HG02973 (cell line): ENCODE measurements at regions not wholly inside any gene's neighbourhood (a gene's known extent, or its start where the extent isn't known, plus 50 kb on each side); places are given as distances from the start of the nearest gene placed in this dataset.

Experiments
- ATAC-seq: cut with Tn5 transposase; IDR thresholded peaks from one replicate; pipeline ENCODE4 v1.9.1; 2021; ENCODE audit warnings: moderate library complexity; ENCODE audit not compliant: unreplicated experiment

GRCh38 chr2:5839550-5839949, 147.4 kb downstream of the SOX11 start:
- ATAC-seq = no peak

- ATAC-seq = no peak
These were observed 148.9 kb downstream of the SOX11 start for GRCh38 chr2:5841126-5841525.

- no peak for ATAC-seq
These were observed 150.1 kb downstream of the SOX11 start for GRCh38 chr2:5842326-5842725.

- no peak for ATAC-seq
These were observed 153.7 kb downstream of the SOX11 start for GRCh38 chr2:5845798-5846330.

GRCh38 chr2:5846881-5847280, 154.7 kb downstream of the SOX11 start:
- no peak for ATAC-seq

- ATAC-seq = no peak
These were observed 157.4 kb downstream of the SOX11 start for GRCh38 chr2:5849562-5849961.

- no peak for ATAC-seq
These were observed 159.2 kb downstream of the SOX11 start for GRCh38 chr2:5851410-5851809.

GRCh38 chr2:5854797-5855196, 162.6 kb downstream of the SOX11 start:
- no peak for ATAC-seq

- ATAC-seq = no peak
These were observed 174.9 kb downstream of the SOX11 start for GRCh38 chr2:5867056-5867455.

GRCh38 chr2:5868931-5869330, 176.7 kb downstream of the SOX11 start:
- ATAC-seq = no peak

- ATAC-seq = no peak
These were observed 177.8 kb downstream of the SOX11 start for GRCh38 chr2:5869936-5870335.

GRCh38 chr2:5877360-5877759, 185.2 kb downstream of the SOX11 start:
- ATAC-seq = no peak

- ATAC-seq = no peak
These were observed 193.4 kb downstream of the SOX11 start for GRCh38 chr2:5885451-5886173.

- ATAC-seq = no peak
These were observed 194.3 kb downstream of the SOX11 start for GRCh38 chr2:5886462-5886861.

- ATAC-seq = no peak
These were observed 195.9 kb downstream of the SOX11 start for GRCh38 chr2:5888126-5888525.

- no peak for ATAC-seq
These were observed 197.3 kb downstream of the SOX11 start for GRCh38 chr2:5889519-5889918.

- no peak for ATAC-seq
These were observed 202.2 kb downstream of the SOX11 start for GRCh38 chr2:5894355-5894754.

- ATAC-seq = no peak
These were observed 203.1 kb downstream of the SOX11 start for GRCh38 chr2:5895284-5895683.

GRCh38 chr2:5897249-5897648, 205.1 kb downstream of the SOX11 start:
- no peak for ATAC-seq

GRCh38 chr2:5898667-5899066, 206.5 kb downstream of the SOX11 start:
- no peak for ATAC-seq

- no peak for ATAC-seq
These were observed 213.5 kb downstream of the SOX11 start for GRCh38 chr2:5905661-5906060.

GRCh38 chr2:5908071-5908470, 215.9 kb downstream of the SOX11 start:
- ATAC-seq = no peak

GRCh38 chr2:5911718-5912117, 219.5 kb downstream of the SOX11 start:
- ATAC-seq = no peak
